DND-41 (cell line): ENCODE measurements at regions not wholly inside any gene's neighbourhood (a gene's known extent, or its start where the extent isn't known, plus 50 kb on each side); places are given as distances from the start of the nearest gene placed in this dataset.

Experiments
- EZH2 ChIP-seq: IDR thresholded peaks from 3 replicates; pipeline ENCODE4 v1.6.1; 2012; ENCODE audit warnings: borderline replicate concordance, low read depth, mild to moderate bottlenecking, moderate library complexity, low read length, inconsistent platforms; ENCODE audit not compliant: severe bottlenecking
- TF ChIP-seq, protein P1 (sequence below): IDR thresholded peaks from 2 replicates; pipeline ENCODE4 v1.5.1; 2012; ENCODE audit warnings: borderline replicate concordance, low read length, moderate library complexity, mild to moderate bottlenecking; ENCODE audit not compliant: poor library complexity, severe bottlenecking; ENCODE audit errors: extremely low read depth

DNA sequence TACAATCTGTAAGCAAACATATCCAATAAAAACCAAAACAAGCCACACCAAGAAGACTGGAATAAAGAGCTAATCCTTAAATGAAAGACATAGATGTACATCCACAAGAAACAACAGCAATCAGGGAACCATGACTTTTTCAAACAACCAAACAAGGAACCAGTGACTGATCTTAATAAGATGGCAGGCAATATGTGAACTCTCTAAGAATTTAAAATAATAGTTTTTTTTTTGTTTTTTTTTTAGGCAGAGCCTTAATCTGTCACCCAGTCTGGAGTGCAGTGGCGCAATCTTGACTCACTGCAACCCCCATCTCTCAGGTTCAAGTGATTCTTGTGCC is 52.9 kb upstream of the CAPRIN2 start:
- TF ChIP-seq, protein P1, sequence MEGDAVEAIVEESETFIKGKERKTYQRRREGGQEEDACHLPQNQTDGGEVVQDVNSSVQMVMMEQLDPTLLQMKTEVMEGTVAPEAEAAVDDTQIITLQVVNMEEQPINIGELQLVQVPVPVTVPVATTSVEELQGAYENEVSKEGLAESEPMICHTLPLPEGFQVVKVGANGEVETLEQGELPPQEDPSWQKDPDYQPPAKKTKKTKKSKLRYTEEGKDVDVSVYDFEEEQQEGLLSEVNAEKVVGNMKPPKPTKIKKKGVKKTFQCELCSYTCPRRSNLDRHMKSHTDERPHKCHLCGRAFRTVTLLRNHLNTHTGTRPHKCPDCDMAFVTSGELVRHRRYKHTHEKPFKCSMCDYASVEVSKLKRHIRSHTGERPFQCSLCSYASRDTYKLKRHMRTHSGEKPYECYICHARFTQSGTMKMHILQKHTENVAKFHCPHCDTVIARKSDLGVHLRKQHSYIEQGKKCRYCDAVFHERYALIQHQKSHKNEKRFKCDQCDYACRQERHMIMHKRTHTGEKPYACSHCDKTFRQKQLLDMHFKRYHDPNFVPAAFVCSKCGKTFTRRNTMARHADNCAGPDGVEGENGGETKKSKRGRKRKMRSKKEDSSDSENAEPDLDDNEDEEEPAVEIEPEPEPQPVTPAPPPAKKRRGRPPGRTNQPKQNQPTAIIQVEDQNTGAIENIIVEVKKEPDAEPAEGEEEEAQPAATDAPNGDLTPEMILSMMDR, result no peak
- TF ChIP-seq EZH2, result no peak
